PC-9 (cell line): ENCODE measurements at regions not wholly inside any gene's neighbourhood (a gene's known extent, or its start where the extent isn't known, plus 50 kb on each side); places are given as distances from the start of the nearest gene placed in this dataset.

ENCODE experiments used
- EZH2 ChIP-seq: fragments of 200-600 bp; sonication (generic); IDR thresholded peaks from 2 replicates; pipeline ENCODE4 v1.8.0; 2017; ENCODE audit warnings: antibody characterized with exemption, low read depth
- TF ChIP-seq, protein P1 (sequence below): fragments of 200-600 bp; sonication (generic); conservative IDR thresholded peaks from 2 replicates; pipeline ENCODE4 v1.6.1; 2017; ENCODE audit warnings: mixed run types, antibody characterized with exemption, mild to moderate bottlenecking, moderate library complexity

DNA sequence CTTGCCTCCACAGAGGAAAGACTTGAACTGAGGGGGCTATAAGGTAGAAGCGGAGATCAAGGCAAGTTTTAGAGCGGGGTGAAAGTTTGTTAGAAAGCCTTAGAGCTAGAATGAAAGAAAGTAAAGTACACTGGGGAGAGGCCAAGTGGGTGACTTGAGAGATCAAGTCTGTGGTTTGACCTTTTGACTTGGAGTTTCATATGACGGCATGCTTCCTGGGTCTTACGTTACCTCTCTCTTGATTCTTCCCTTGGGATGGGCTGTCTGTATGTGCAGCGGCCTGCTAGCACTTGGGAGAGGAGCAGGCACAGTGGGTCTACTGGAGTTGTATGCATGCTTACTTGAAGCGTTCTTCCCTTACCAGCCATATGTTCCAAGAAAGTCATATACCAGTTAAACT, 1768.5 kb downstream of the PCDH9 start:
- no peak for TF ChIP-seq EZH2
- TF ChIP-seq, protein P1, sequence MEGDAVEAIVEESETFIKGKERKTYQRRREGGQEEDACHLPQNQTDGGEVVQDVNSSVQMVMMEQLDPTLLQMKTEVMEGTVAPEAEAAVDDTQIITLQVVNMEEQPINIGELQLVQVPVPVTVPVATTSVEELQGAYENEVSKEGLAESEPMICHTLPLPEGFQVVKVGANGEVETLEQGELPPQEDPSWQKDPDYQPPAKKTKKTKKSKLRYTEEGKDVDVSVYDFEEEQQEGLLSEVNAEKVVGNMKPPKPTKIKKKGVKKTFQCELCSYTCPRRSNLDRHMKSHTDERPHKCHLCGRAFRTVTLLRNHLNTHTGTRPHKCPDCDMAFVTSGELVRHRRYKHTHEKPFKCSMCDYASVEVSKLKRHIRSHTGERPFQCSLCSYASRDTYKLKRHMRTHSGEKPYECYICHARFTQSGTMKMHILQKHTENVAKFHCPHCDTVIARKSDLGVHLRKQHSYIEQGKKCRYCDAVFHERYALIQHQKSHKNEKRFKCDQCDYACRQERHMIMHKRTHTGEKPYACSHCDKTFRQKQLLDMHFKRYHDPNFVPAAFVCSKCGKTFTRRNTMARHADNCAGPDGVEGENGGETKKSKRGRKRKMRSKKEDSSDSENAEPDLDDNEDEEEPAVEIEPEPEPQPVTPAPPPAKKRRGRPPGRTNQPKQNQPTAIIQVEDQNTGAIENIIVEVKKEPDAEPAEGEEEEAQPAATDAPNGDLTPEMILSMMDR = no peak
